Cerebellar cortex (tissue), 1 donor: ENCODE measurements at regions not wholly inside any gene's neighbourhood (a gene's known extent, or its start where the extent isn't known, plus 50 kb on each side); places are given as distances from the start of the nearest gene placed in this dataset.

Experiments used
- DNase-seq: peaks from one replicate; pipeline ENCODE4 v3.0.0-alpha.2; 2015; ENCODE audit warnings: low spot score

- no peak for DNase-seq
These were observed 2160.4 kb downstream of the MAT2B start for GRCh38 chr5:165665735-165666400.

GRCh38 chr5:165673499-165673898, 2168.1 kb downstream of the MAT2B start:
- no peak for DNase-seq

GRCh38 chr5:165695796-165696195, 2190.4 kb downstream of the MAT2B start:
- DNase-seq: no peak

GRCh38 chr5:165705960-165706359, 2200.5 kb downstream of the MAT2B start:
- DNase-seq: no peak

GRCh38 chr5:165712011-165712410, 2206.6 kb downstream of the MAT2B start:
- no peak for DNase-seq

- DNase-seq: no peak
These were observed 2209.2 kb downstream of the MAT2B start for GRCh38 chr5:165714598-165714997.

- DNase-seq: no peak
These were observed 2215.5 kb downstream of the MAT2B start for GRCh38 chr5:165720901-165721300.

- DNase-seq: no peak
These were observed 2217.0 kb downstream of the MAT2B start for GRCh38 chr5:165722401-165722800.

- DNase-seq: no peak
These were observed 2218.5 kb downstream of the MAT2B start for GRCh38 chr5:165723931-165724330.

- DNase-seq: no peak
These were observed 2223.0 kb downstream of the MAT2B start for GRCh38 chr5:165728425-165728824.

GRCh38 chr5:165735388-165735787, 2230.0 kb downstream of the MAT2B start:
- DNase-seq: no peak

- no peak for DNase-seq
These were observed 2233.8 kb downstream of the MAT2B start for GRCh38 chr5:165739079-165739741.

- DNase-seq: no peak
These were observed 2252.4 kb downstream of the MAT2B start for GRCh38 chr5:165757791-165758190.

- no peak for DNase-seq
These were observed 2269.7 kb downstream of the MAT2B start for GRCh38 chr5:165775111-165775510.

GRCh38 chr5:165779505-165779904, 2274.1 kb downstream of the MAT2B start:
- no peak for DNase-seq

- DNase-seq: no peak
These were observed 2275.5 kb downstream of the MAT2B start for GRCh38 chr5:165780901-165781300.

- no peak for DNase-seq
These were observed 2276.3 kb downstream of the MAT2B start for GRCh38 chr5:165781738-165782137.

GRCh38 chr5:165783024-165783423, 2277.6 kb downstream of the MAT2B start:
- DNase-seq: no peak

- no peak for DNase-seq
These were observed 2280.7 kb downstream of the MAT2B start for GRCh38 chr5:165786073-165786472.

GRCh38 chr5:165795073-165795472, 2289.7 kb downstream of the MAT2B start:
- no peak for DNase-seq

GRCh38 chr5:165805756-165806155, 2300.3 kb downstream of the MAT2B start:
- DNase-seq: peak; percentile 8

GRCh38 chr5:165808335-165808734, 2302.9 kb downstream of the MAT2B start:
- DNase-seq: no peak

GRCh38 chr5:165809914-165810313, 2304.5 kb downstream of the MAT2B start:
- no peak for DNase-seq

GRCh38 chr5:165829504-165829903, 2324.1 kb downstream of the MAT2B start:
- DNase-seq: no peak
